ENCODE measurements at regions not wholly inside any gene's neighbourhood (a gene's known extent, or its start where the extent isn't known, plus 50 kb on each side); places are given as distances from the start of the nearest gene placed in this dataset.

- ChIA-PET POLR2A (no interaction called here), CTCF (no interaction called here)
- H3K27me3 ChIP-seq (ENCODE audit: control insufficient read depth in 1 of 2, insufficient read depth in 2 of 2, low read length in 2 of 2) = no peaks in the 10 kb centered on the region
- H3K36me3 ChIP-seq (ENCODE audit: insufficient read depth, low read length) = no peaks in the 10 kb centered on the region
- DNase-seq (no peak), ATAC-seq (ENCODE audit: poor library complexity) (no peak)
- Mint-ChIP-seq H3K27me3 (peaks cover 4% of the 10 kb centered on the region), H3K4me1 (ENCODE audit: low read depth) (no peaks in the 10 kb centered on the region), H3K4me3 (no peak overlapping the region), H3K9me3 (peaks cover 8% of the 10 kb centered on the region), H3K27ac (no peak overlapping the region), H3K36me3 (ENCODE audit: low read depth) (no peaks in the 10 kb centered on the region)
- no peaks in the 10 kb centered on the region for H3K4me1 ChIP-seq (ENCODE audit: insufficient read depth, low read length)
- intact Hi-C loops (cut with DNase I, micrococcal nuclease) = no loop called here
- no peak for TF ChIP-seq CTCF (IDR thresholded peaks at IDR 0.05)
- H3K4me3 ChIP-seq (ENCODE audit: low read length) = no peak overlapping the region
- no peaks in the 10 kb centered on the region for H3K9me3 ChIP-seq (ENCODE audit: control insufficient read depth in 1 of 2, insufficient read depth in 1 of 2, low read length in 2 of 2)
- no peak overlapping the region for H3K27ac ChIP-seq (ENCODE audit: low read depth in 1 of 2, low read length in 2 of 2)
Measured at GRCh38 chr13:34034411-34034810, 216.5 kb downstream of the RFC3 start.

GRCh38 chr13:34035178-34035577, 217.2 kb downstream of the RFC3 start:
- intact Hi-C loops (cut with DNase I, micrococcal nuclease) = no loop called here
- POLR2A ChIA-PET = no interaction called here
- no peak for ATAC-seq (ENCODE audit: poor library complexity)

GRCh38 chr13:34035676-34036325, 217.9 kb downstream of the RFC3 start:
- Mint-ChIP-seq H3K4me3 (no peak overlapping the region), H3K27me3 (peaks cover 4% of the 10 kb centered on the region), H3K27ac (no peak overlapping the region), H3K36me3 (ENCODE audit: low read depth) (no peaks in the 10 kb centered on the region), H3K4me1 (ENCODE audit: low read depth) (no peaks in the 10 kb centered on the region), H3K9me3 (peaks cover 5% of the 10 kb centered on the region)
- CTCF ChIA-PET = no interaction called here
- H3K27ac ChIP-seq (ENCODE audit: low read depth in 1 of 2, low read length in 2 of 2) = no peak overlapping the region
- no peak overlapping the region for H3K4me3 ChIP-seq (ENCODE audit: low read length)
- intact Hi-C loops (cut with DNase I, micrococcal nuclease) = no loop called here
- H3K4me1 ChIP-seq (ENCODE audit: insufficient read depth, low read length) = no peaks in the 10 kb centered on the region
- TF ChIP-seq CTCF (IDR thresholded peaks at IDR 0.05) = no peak
- H3K36me3 ChIP-seq (ENCODE audit: insufficient read depth, low read length) = no peaks in the 10 kb centered on the region
- no peaks in the 10 kb centered on the region for H3K27me3 ChIP-seq (ENCODE audit: control insufficient read depth in 1 of 2, insufficient read depth in 2 of 2, low read length in 2 of 2)
- no peak for DNase-seq
- ATAC-seq (ENCODE audit: poor library complexity) = no peak
- no peaks in the 10 kb centered on the region for H3K9me3 ChIP-seq (ENCODE audit: control insufficient read depth in 1 of 2, insufficient read depth in 1 of 2, low read length in 2 of 2)
- POLR2A ChIA-PET = no interaction called here

More at GRCh38 chr13:34035178-34035577, 217.2 kb downstream of the RFC3 start:
- no peaks in the 10 kb centered on the region for H3K27me3 ChIP-seq (ENCODE audit: control insufficient read depth in 1 of 2, insufficient read depth in 2 of 2, low read length in 2 of 2)
- H3K36me3 Mint-ChIP-seq (ENCODE audit: low read depth) = no peaks in the 10 kb centered on the region
- no peaks in the 10 kb centered on the region for H3K9me3 ChIP-seq (ENCODE audit: control insufficient read depth in 1 of 2, insufficient read depth in 1 of 2, low read length in 2 of 2)
- peaks cover 7% of the 10 kb centered on the region for H3K9me3 Mint-ChIP-seq
- DNase-seq = no peak
- no peak overlapping the region for H3K27ac Mint-ChIP-seq
- H3K27me3 Mint-ChIP-seq = peaks cover 4% of the 10 kb centered on the region
- no peak overlapping the region for H3K4me3 ChIP-seq (ENCODE audit: low read length)
- no peak overlapping the region for H3K27ac ChIP-seq (ENCODE audit: low read depth in 1 of 2, low read length in 2 of 2)
- no peak for TF ChIP-seq CTCF (IDR thresholded peaks at IDR 0.05)
- H3K4me1 ChIP-seq (ENCODE audit: insufficient read depth, low read length) = no peaks in the 10 kb centered on the region
- H3K4me1 Mint-ChIP-seq (ENCODE audit: low read depth) = no peaks in the 10 kb centered on the region
- no peaks in the 10 kb centered on the region for H3K36me3 ChIP-seq (ENCODE audit: insufficient read depth, low read length)
- CTCF ChIA-PET = no interaction called here
- H3K4me3 Mint-ChIP-seq = no peak overlapping the region
